GM12878 (cell line): ENCODE measurements at regions not wholly inside any gene's neighbourhood (a gene's known extent, or its start where the extent isn't known, plus 50 kb on each side); places are given as distances from the start of the nearest gene placed in this dataset.

Experiments
- BACH1 ChIP-seq: fragments of 450-650 bp; IDR thresholded peaks from 2 replicates; pipeline ENCODE4 v1.6.1; 2017; ENCODE audit warnings: mild to moderate bottlenecking, borderline replicate concordance
- CHD1 ChIP-seq: IDR thresholded peaks from 2 replicates; pipeline ENCODE4 v1.6.1; 2012; ENCODE audit warnings: low read depth, low read length, improper control_type of control experiment
- CHD4 ChIP-seq: fragments of 200-600 bp; sonication (generic); IDR thresholded peaks from 2 replicates; pipeline ENCODE4 v1.6.1; 2016; ENCODE audit warnings: mild to moderate bottlenecking
- MEF2A ChIP-seq: IDR thresholded peaks from 2 replicates; pipeline ENCODE4 v1.6.1; 2011; ENCODE audit warnings: low read depth, mild to moderate bottlenecking, low read length, moderate library complexity; ENCODE audit not compliant: insufficient read depth
- MYB ChIP-seq: fragments of 150-350 bp; IDR thresholded peaks from 2 replicates; pipeline ENCODE4 v1.6.1; 2014; ENCODE audit warnings: mild to moderate bottlenecking, low read depth, low read length, borderline replicate concordance
- NR2C2 ChIP-seq: IDR thresholded peaks from 2 replicates; pipeline ENCODE4 v1.6.1; 2011; ENCODE audit warnings: borderline replicate concordance, low read depth; ENCODE audit not compliant: control insufficient read depth, insufficient read length
- NRF1 ChIP-seq: conservative IDR thresholded peaks from 2 replicates; pipeline ENCODE4 v1.6.1; 2011; ENCODE audit warnings: mild to moderate bottlenecking, low read depth, low read length, improper control_type of control experiment
- PAX5 ChIP-seq: IDR thresholded peaks from 2 replicates; pipeline ENCODE4 v1.6.1; 2011; ENCODE audit warnings: low read depth, low read length, borderline replicate concordance
- POLR2AphosphoS5 ChIP-seq: IDR thresholded peaks from 2 replicates; pipeline ENCODE4 v1.6.1; 2011; ENCODE audit warnings: mild to moderate bottlenecking, low read length, inconsistent platforms
- SPI1 ChIP-seq: IDR thresholded peaks from 2 replicates; pipeline ENCODE4 v1.6.1; 2011; ENCODE audit warnings: low read depth, mild to moderate bottlenecking, low read length, moderate library complexity, borderline replicate concordance; ENCODE audit not compliant: insufficient read depth
- ZNF274 ChIP-seq: IDR thresholded peaks from one replicate; pipeline ENCODE4 v1.8.0; 2011; ENCODE audit not compliant: insufficient read length, insufficient read depth
- TF ChIP-seq, protein P1 (sequence below), 3 experiments: IDR thresholded peaks in 2 of 3; conservative IDR thresholded peaks in 1 of 3; 2 replicates each; pipeline ENCODE4 v1.5.1; 2011; ENCODE audit warnings: low read depth in 3 of 3, low read length in 3 of 3, mild to moderate bottlenecking in 3 of 3, control low read depth in 2 of 3, moderate library complexity in 2 of 3, inconsistent platforms in 1 of 3, mixed read lengths in 1 of 3; ENCODE audit not compliant: control insufficient read depth in 2 of 3, insufficient read depth in 1 of 3; ENCODE audit errors: extremely low read depth in 1 of 3

DNA sequence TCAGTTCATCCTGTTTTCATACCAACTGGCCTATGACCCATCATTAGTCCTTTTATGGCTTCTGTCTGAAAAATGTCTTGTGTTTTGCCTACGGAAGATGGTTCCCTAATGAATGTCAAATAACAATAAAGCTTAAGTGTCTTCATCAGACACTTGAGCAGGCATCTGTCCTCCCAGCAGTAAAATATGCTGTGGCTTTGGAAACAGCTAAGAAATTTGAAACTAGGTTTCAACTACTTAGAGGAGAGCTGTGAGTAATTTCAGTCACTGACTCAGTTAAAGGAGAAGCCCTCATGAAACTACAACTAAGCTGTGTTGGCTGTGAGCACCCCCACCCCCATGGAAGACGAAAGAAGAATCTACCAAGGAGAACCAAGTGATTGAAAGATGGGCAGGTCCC lies 409.4 kb upstream of the PPP2R3A start:
- TF ChIP-seq, protein P1, sequence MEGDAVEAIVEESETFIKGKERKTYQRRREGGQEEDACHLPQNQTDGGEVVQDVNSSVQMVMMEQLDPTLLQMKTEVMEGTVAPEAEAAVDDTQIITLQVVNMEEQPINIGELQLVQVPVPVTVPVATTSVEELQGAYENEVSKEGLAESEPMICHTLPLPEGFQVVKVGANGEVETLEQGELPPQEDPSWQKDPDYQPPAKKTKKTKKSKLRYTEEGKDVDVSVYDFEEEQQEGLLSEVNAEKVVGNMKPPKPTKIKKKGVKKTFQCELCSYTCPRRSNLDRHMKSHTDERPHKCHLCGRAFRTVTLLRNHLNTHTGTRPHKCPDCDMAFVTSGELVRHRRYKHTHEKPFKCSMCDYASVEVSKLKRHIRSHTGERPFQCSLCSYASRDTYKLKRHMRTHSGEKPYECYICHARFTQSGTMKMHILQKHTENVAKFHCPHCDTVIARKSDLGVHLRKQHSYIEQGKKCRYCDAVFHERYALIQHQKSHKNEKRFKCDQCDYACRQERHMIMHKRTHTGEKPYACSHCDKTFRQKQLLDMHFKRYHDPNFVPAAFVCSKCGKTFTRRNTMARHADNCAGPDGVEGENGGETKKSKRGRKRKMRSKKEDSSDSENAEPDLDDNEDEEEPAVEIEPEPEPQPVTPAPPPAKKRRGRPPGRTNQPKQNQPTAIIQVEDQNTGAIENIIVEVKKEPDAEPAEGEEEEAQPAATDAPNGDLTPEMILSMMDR (IDR thresholded peaks at IDR 0.05 in 2 of 3, conservative IDR thresholded peaks at IDR 0.05 in 1 of 3; ENCODE audit: control insufficient read depth in 2 of 3, extremely low read depth in 1 of 3, insufficient read depth in 1 of 3, low read depth in 3 of 3, low read length in 3 of 3) = no peak
- TF ChIP-seq ZNF274 (no peak), NRF1 (no peak), POLR2AphosphoS5 (no peak), MYB (no peak), MEF2A (no peak), CHD4 (no peak), BACH1 (no peak), SPI1 (no peak), CHD1 (no peak), PAX5 (no peak), NR2C2 (no peak)
